ENCODE measurements at regions not wholly inside any gene's neighbourhood (a gene's known extent, or its start where the extent isn't known, plus 50 kb on each side); places are given as distances from the start of the nearest gene placed in this dataset.

- no peak overlapping the region for H2BK5ac ChIP-seq (ENCODE audit: low read depth, low read length)
- H2BK15ac ChIP-seq (ENCODE audit: low read length): no peak overlapping the region
- no peak overlapping the region for H2BK12ac ChIP-seq (ENCODE audit: low read depth, low read length)
- no peaks in the 10 kb centered on the region for H4K20me1 ChIP-seq (replicated peaks in 1 of 2; ENCODE audit: control insufficient read depth in 1 of 2, insufficient read depth in 2 of 2, low read length in 2 of 2)
- H3K9me3 ChIP-seq (ENCODE audit: insufficient read depth in 2 of 2, low read depth in 1 of 2, low read length in 1 of 2): no peaks in the 10 kb centered on the region
- no peak overlapping the region for H4K5ac ChIP-seq (ENCODE audit: insufficient read length, low read depth, low read length)
- no peak overlapping the region for H4K91ac ChIP-seq (replicated peaks; ENCODE audit: insufficient read length, low read length)
- 56% methylated on average over 13 of the region's 13 CpGs; no CpG with 5 or more reads in 1 of the 2 experiments for WGBS, 2 experiments (ENCODE audit: extremely low coverage in 1 of 2, insufficient coverage in 1 of 2, insufficient read length in 1 of 2, insufficient replicate concordance in 2 of 2, low coverage in 1 of 2, low lambda C conversion rate in 2 of 2, missing lambda C conversion rate in 1 of 2)
- TF ChIP-seq RFX5 (IDR thresholded peaks at IDR 0.05; ENCODE audit: borderline replicate concordance, low read depth, low read length): no peak
- no peak for TF ChIP-seq E2F6 (IDR thresholded peaks at IDR 0.05)
- TF ChIP-seq CBX8 (IDR thresholded peaks at IDR 0.05; ENCODE audit: borderline replicate concordance, low read depth, low read length): no peak
- TF ChIP-seq JUND (IDR thresholded peaks at IDR 0.05; ENCODE audit: low read length): no peak
- TF ChIP-seq POLR2AphosphoS5 (IDR thresholded peaks at IDR 0.05; ENCODE audit: low read depth, low read length): no peak
- no peaks in the 10 kb centered on the region for H3K79me1 ChIP-seq (ENCODE audit: low read depth, low read length)
- H3K27ac ChIP-seq (ENCODE audit: low read depth, low read length): no peak overlapping the region
- no peak overlapping the region for H4K8ac ChIP-seq (ENCODE audit: extremely low read depth, insufficient read depth, low read length)
- peaks cover 13% of the 10 kb centered on the region; the same call in 1 of the 2 replicates for H3K23me2 ChIP-seq (ENCODE audit: low read depth, low read length)
- no peak overlapping the region for H3K4me3 ChIP-seq (ENCODE audit: extremely low read depth in 1 of 4, insufficient read depth in 2 of 4, low read depth in 3 of 4, low read length in 4 of 4)
- H3K18ac ChIP-seq (ENCODE audit: extremely low read depth, low read length): no peak overlapping the region
- H3K14ac ChIP-seq (ENCODE audit: insufficient read length): no peak overlapping the region
- no peak overlapping the region for H3K23ac ChIP-seq (ENCODE audit: insufficient read length)
- H2AFZ ChIP-seq (ENCODE audit: low read length): no peak overlapping the region
- no peaks in the 10 kb centered on the region for H3K36me3 ChIP-seq (ENCODE audit: control insufficient read depth in 2 of 4, insufficient read depth in 4 of 4, low read length in 3 of 4)
- no peak overlapping the region for H3K9ac ChIP-seq (replicated peaks in 1 of 4; ENCODE audit: extremely low read depth in 1 of 4, low read depth in 3 of 4, low read length in 3 of 4)
- H3K4me2 ChIP-seq (ENCODE audit: insufficient read depth in 1 of 2, low read depth in 2 of 2, low read length in 2 of 2): peak overlapping the region in 1 of 2 experiments; percentile 28; a peak in 1 of 4 replicates
- no peak overlapping the region for H3K4ac ChIP-seq (replicated peaks; ENCODE audit: insufficient read length, low read depth, low read length)
- H3K79me2 ChIP-seq (ENCODE audit: control insufficient read depth in 1 of 2, insufficient read depth in 2 of 2, low read length in 2 of 2): no peaks in the 10 kb centered on the region
- ChIA-PET CTCF (ENCODE audit: partially characterized antibody) (interaction anchor here (1.2 to 1.6 kb wide), 2 partner anchors 13 to 18 kb away, joined by 3 to 4 read pairs; no protein-coding TSS in a partner anchor), POLR2A (ENCODE audit: partially characterized antibody) (no interaction called here)
- peaks cover 4 to 24% (median 7%) of the 10 kb centered on the region in 4 experiments for H3K4me1 ChIP-seq (replicated peaks in 1 of 4; ENCODE audit: control insufficient read depth in 3 of 4, insufficient read depth in 4 of 4, low read length in 3 of 4)
- H2BK120ac ChIP-seq (replicated peaks; ENCODE audit: low read depth, low read length): no peak overlapping the region
- DNase-seq (ENCODE audit: low read depth in 1 of 2, low spot score in 2 of 2): no peak
- no peak overlapping the region for H3K56ac ChIP-seq (replicated peaks; ENCODE audit: insufficient read length, low read depth, low read length)
- no peaks in the 10 kb centered on the region for H3K27me3 ChIP-seq (replicated peaks in 1 of 4; ENCODE audit: control insufficient read depth in 3 of 4, extremely low read depth in 1 of 4, insufficient read depth in 3 of 4, low read length in 3 of 4)
- no peak for FAIRE-seq
- H2BK20ac ChIP-seq (ENCODE audit: low read length): no peak overlapping the region
- no peak overlapping the region for H2AK5ac ChIP-seq (ENCODE audit: low read depth, low read length)
Measured at GRCh38 chr5:2164586-2164985, 281.9 kb upstream of the IRX4 start.

Measured in H1 (cell line).